KOPT-K1 (cell line): ENCODE measurements at regions not wholly inside any gene's neighbourhood (a gene's known extent, or its start where the extent isn't known, plus 50 kb on each side); places are given as distances from the start of the nearest gene placed in this dataset.
"Not testable (repeated sequence)": the region's sequence is repeated elsewhere in the genome, so short reads cannot be mapped to it uniquely, and the experiment has no call there.

Source experiments
- H3K27ac ChIP-seq: fragments of 200-600 bp; sonication (generic); 2 replicates; pipeline ENCODE4 v1.5.1; 2016; ENCODE audit warnings: antibody characterized with exemption, mild to moderate bottlenecking, low read depth, low read length; ENCODE audit not compliant: poor library complexity, severe bottlenecking
- H3K36me3 ChIP-seq: fragments of 200-600 bp; sonication (generic); 2 replicates; pipeline ENCODE4 v1.5.1; 2017; ENCODE audit warnings: antibody characterized with exemption, mild to moderate bottlenecking, low read length, moderate library complexity; ENCODE audit not compliant: insufficient read depth
- H3K9me3 ChIP-seq: fragments of 200-600 bp; sonication (generic); 2 replicates; pipeline ENCODE4 v1.5.1; 2017; ENCODE audit warnings: antibody characterized with exemption, low read length, mild to moderate bottlenecking; ENCODE audit not compliant: insufficient read depth, poor library complexity, severe bottlenecking

GRCh38 chr3:18572809-18573208 lies 147.7 kb upstream of the SATB1 start:
- no peaks in the 10 kb centered on the region for H3K36me3 ChIP-seq
- H3K9me3 ChIP-seq = no peaks in the 10 kb centered on the region
- no peak overlapping the region for H3K27ac ChIP-seq

DNA sequence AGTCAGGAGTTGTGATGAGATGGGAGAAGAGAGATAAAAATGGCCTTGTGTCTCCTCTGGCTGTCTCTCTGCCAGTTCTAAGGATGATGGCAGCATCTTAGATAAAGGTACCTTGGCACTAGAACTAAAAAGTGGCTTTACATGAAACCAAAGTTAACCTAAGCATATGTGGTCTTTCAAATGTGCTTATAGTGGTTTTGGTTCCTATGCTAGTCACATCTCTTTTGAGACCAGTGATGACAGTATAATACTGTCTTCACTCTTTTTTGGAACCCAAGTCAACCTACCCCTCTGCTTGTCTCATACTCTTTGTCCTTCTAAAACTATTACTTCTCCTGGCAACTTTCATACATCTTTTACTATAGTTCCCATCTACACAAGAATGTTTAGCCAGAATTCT lies 142.2 kb upstream of the SATB1 start:
- no peaks in the 10 kb centered on the region for H3K9me3 ChIP-seq
- no peaks in the 10 kb centered on the region for H3K36me3 ChIP-seq
- H3K27ac ChIP-seq = no peak overlapping the region

GRCh38 chr3:18562364-18563154 lies 137.4 kb upstream of the SATB1 start:
- no peaks in the 10 kb centered on the region for H3K9me3 ChIP-seq
- no peak overlapping the region for H3K27ac ChIP-seq
- H3K36me3 ChIP-seq = no peaks in the 10 kb centered on the region

DNA sequence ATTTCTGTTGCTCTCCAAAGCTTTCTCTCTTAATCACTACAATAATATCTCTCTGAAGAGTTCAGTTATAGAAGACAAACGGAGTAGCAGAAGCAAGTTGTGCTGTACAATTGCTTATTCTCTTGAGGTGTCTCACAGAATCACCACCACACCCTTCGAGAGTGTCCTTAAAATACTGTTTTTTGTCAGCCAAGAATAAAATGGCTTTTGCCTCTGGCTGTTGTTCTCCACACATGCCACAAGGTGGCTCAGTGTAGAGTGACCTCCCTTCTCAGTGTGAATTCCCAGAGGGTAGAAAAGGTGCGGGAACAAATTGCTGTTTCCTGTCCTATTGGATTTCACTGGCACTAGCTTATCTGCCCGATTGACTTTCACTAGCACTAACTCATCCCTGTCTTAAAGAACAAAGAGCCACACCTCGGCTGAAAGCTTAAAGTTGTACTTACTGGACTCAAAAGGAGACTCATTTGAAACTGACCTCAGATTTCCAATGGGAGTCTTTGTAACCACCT lies 134.2 kb upstream of the SATB1 start:
- no peak overlapping the region for H3K27ac ChIP-seq
- no peaks in the 10 kb centered on the region for H3K36me3 ChIP-seq
- H3K9me3 ChIP-seq = no peaks in the 10 kb centered on the region

- H3K9me3 ChIP-seq = no peaks in the 10 kb centered on the region
- no peaks in the 10 kb centered on the region for H3K36me3 ChIP-seq
- no peak overlapping the region for H3K27ac ChIP-seq
These were observed 133.4 kb upstream of the SATB1 start for GRCh38 chr3:18558507-18558906.

- H3K9me3 ChIP-seq = no peaks in the 10 kb centered on the region
- no peak overlapping the region for H3K27ac ChIP-seq
- no peaks in the 10 kb centered on the region for H3K36me3 ChIP-seq
These were observed 132.1 kb upstream of the SATB1 start for GRCh38 chr3:18557216-18557615.

DNA sequence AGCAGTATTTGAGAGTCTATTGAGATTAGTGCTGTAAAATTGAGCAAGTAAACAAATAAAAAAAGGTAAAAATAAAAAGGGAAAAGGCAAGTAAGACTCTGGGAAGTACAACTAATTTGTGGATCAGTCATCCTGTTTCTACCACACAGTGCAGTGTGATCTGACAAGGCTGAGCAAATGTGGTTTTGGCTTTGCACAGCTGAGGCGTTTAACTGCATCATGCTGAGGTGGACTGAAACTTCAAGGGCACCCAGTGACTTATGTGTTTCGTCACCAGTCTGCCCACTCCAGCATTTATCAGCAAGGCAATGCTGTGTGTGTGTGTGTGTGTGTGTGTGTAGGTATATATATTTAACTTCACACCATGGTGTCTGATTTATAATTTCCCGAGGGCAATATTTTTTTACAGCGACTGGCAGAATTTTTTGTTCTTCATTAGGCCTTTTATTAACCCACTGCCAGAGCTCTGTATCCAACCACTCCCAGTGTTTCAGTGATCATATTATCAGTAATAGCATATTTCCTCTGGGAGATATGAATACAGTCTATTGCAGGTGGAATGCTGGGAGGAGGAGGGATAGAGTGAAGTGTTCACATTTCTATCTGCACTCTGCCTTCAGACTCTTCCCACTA lies 131.5 kb upstream of the SATB1 start:
- no peak overlapping the region for H3K27ac ChIP-seq
- H3K36me3 ChIP-seq = no peaks in the 10 kb centered on the region
- no peaks in the 10 kb centered on the region for H3K9me3 ChIP-seq

DNA sequence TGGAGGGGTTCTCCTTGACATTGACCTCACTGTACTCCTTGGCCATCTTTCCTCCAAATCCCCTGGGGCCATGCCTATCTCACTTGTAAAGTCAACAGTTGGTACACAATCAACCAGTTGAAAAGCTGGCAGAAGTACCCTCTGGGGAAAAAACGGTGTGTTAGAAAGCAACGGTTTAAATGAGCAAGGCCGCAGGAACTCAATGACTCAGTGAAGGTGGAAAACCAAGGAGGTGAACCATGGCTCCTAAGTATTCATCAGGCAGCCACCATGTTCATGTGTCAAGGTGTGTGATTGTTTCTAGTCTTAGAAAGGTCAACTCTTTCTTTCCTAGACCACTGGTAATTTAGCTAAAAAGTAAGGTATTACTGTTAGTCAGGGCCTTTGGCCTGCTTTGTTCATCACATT lies 130.9 kb upstream of the SATB1 start:
- H3K36me3 ChIP-seq = no peaks in the 10 kb centered on the region
- no peak overlapping the region for H3K27ac ChIP-seq
- H3K9me3 ChIP-seq = no peaks in the 10 kb centered on the region

DNA sequence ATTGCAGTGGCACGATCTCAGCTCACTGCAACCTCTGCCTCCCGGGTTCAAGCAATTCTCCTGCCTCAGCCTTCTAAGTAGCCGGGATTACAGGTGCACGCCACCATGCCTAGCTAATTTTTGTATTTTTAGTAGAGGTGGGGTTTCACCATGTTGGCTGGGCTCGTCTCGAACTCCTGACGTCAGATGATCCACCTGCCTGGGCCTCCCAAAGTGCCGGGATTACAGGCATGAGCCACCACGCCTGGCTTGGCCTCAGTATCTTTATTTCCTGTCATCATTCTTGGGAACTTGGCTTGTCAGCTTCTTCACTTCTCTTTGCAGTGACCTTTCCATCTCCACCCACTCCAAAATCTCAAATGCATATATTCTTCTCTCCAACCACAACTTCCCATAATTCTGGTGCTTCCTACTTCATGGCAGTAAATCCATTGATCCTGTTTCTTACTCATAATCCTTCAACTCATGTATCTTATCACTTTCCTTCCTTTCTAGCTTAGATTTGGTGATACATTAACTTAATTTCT lies 127.5 kb upstream of the SATB1 start:
- not testable (repeated sequence) for H3K27ac ChIP-seq, H3K36me3 ChIP-seq
- H3K9me3 ChIP-seq = peaks cover 11% of the 10 kb centered on the region

DNA sequence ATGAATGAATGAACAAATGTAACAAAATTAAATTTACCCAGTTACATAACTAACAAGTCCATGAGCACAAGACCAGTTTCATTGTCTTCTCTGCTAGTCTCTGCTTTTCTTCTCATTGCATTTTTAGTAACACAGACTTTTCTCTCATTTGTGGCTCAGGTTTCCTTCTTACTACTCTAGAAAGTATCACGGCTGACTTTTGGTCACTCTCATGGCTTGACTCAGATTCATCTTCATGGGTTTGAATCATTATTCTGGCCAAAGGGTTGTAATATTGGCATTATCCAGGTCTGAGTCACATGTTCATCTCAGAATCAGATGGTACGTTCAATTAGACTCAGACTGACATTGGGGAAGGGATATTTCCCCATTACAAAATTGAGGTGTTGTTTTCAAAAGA lies 121.5 kb upstream of the SATB1 start:
- H3K27ac ChIP-seq = no peak overlapping the region
- H3K36me3 ChIP-seq = no peaks in the 10 kb centered on the region
- H3K9me3 ChIP-seq = peaks cover 11% of the 10 kb centered on the region

DNA sequence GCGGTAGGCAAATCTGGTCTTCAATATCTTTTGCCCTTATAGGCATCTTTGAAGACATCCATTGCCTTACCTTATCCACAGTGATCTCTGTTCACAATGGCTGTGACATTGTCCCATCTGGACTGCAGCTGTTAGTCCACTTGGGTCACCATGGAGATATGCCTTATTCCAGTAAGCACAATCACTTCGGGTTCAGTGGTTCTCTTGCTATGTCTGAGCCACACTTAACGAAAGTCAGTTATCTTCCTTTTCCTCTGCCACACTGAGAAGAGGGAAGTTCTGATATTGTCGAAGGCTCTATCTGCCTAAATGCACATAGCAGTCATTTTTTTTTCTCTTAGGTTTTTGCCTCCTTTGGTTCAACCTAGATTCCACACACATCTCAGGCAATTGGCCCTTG lies 119.0 kb upstream of the SATB1 start:
- H3K9me3 ChIP-seq = peaks cover 6% of the 10 kb centered on the region
- no peak overlapping the region for H3K27ac ChIP-seq
- H3K36me3 ChIP-seq = no peaks in the 10 kb centered on the region

- no peaks in the 10 kb centered on the region for H3K9me3 ChIP-seq
- H3K27ac ChIP-seq = no peak overlapping the region
- H3K36me3 ChIP-seq = no peaks in the 10 kb centered on the region
These were observed 113.5 kb upstream of the SATB1 start for GRCh38 chr3:18538463-18539230.

DNA sequence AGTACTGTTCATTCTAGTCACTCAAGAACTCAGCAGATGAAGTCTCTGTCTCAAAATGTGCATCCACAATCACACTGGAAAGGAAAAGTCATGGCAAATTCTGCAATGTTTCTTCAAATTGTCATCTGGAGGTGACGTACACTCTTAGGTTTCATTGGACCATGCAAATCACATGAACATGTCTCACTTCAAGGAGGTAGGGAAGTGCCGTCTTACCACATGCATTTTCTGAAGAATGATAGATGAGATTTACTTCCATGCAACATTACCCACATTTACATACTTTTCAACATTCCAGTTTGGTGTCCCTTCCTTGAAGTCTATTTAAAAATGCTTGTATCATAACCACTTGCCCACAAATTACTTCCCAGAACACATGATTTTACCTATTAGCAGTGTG lies 107.9 kb upstream of the SATB1 start:
- no peaks in the 10 kb centered on the region for H3K9me3 ChIP-seq
- no peak overlapping the region for H3K27ac ChIP-seq
- no peaks in the 10 kb centered on the region for H3K36me3 ChIP-seq

DNA sequence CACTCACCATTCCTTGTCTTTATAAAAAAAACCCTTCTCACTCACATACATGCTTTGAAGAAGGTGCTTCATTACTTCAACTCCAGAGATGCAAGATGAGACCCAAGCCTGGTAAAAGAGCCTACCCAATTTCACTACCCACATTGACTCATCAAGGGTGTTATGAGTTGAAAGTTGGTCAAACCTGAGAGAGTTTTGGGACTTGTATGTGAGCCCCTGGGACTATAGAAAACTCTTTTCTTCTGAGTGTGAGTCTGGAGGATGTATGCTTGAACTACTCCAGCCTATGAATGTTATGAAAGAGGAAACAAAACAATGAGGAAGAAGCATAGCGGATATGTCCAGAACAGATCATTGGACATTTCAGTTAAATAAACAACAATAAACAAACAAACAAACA lies 106.5 kb upstream of the SATB1 start:
- Histone ChIP-seq H3K9me3 (peaks cover 1% of the 10 kb centered on the region), H3K27ac (no peak overlapping the region), H3K36me3 (no peaks in the 10 kb centered on the region)

GRCh38 chr3:18529631-18530030 lies 104.5 kb upstream of the SATB1 start:
- Histone ChIP-seq H3K36me3 (no peaks in the 10 kb centered on the region), H3K9me3 (peaks cover 21% of the 10 kb centered on the region), H3K27ac (no peak overlapping the region)
